Fibroblast of villous mesenchyme (primary cell): ENCODE measurements at regions not wholly inside any gene's neighbourhood (a gene's known extent, or its start where the extent isn't known, plus 50 kb on each side); places are given as distances from the start of the nearest gene placed in this dataset.
"Not testable (repeated sequence)": the region's sequence is repeated elsewhere in the genome, so short reads cannot be mapped to it uniquely, and the experiment has no call there.

Experiments
- DNase-seq: peaks from one replicate; pipeline ENCODE4 v3.0.0-alpha.2; 2010; ENCODE audit warnings: low read depth
- H3K4me3 ChIP-seq: 2 replicates; pipeline ENCODE4 v1.5.1; 2011; ENCODE audit warnings: low read depth, mild to moderate bottlenecking, low read length
- TF ChIP-seq, protein P1 (sequence below): IDR thresholded peaks from 2 replicates; pipeline ENCODE4 v1.5.1; 2012; ENCODE audit warnings: low read depth, mild to moderate bottlenecking, low read length; ENCODE audit not compliant: insufficient read depth

DNA sequence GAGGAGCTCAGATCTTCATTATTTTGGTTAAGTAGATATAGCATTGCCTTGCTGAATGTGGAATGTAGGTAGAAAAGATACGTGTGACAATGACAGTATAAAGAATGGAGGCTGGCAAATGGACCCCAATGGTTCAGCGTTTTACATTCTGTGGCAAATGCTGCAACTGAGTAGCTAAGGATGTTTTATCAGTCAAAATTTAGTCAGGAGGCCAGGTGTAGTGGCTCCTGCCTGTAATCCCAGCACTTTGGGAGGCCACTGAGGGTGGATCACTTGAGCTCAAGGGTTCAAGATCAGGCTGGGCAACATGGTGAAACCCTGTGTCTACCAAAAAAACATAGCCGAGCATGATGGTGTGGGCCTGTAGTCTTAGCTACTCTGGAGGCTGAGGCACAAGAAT lies 120.5 kb upstream of the GHITM start:
- no peak overlapping the region for H3K4me3 ChIP-seq
- TF ChIP-seq, protein P1, sequence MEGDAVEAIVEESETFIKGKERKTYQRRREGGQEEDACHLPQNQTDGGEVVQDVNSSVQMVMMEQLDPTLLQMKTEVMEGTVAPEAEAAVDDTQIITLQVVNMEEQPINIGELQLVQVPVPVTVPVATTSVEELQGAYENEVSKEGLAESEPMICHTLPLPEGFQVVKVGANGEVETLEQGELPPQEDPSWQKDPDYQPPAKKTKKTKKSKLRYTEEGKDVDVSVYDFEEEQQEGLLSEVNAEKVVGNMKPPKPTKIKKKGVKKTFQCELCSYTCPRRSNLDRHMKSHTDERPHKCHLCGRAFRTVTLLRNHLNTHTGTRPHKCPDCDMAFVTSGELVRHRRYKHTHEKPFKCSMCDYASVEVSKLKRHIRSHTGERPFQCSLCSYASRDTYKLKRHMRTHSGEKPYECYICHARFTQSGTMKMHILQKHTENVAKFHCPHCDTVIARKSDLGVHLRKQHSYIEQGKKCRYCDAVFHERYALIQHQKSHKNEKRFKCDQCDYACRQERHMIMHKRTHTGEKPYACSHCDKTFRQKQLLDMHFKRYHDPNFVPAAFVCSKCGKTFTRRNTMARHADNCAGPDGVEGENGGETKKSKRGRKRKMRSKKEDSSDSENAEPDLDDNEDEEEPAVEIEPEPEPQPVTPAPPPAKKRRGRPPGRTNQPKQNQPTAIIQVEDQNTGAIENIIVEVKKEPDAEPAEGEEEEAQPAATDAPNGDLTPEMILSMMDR = no peak
- DNase-seq = no peak

DNA sequence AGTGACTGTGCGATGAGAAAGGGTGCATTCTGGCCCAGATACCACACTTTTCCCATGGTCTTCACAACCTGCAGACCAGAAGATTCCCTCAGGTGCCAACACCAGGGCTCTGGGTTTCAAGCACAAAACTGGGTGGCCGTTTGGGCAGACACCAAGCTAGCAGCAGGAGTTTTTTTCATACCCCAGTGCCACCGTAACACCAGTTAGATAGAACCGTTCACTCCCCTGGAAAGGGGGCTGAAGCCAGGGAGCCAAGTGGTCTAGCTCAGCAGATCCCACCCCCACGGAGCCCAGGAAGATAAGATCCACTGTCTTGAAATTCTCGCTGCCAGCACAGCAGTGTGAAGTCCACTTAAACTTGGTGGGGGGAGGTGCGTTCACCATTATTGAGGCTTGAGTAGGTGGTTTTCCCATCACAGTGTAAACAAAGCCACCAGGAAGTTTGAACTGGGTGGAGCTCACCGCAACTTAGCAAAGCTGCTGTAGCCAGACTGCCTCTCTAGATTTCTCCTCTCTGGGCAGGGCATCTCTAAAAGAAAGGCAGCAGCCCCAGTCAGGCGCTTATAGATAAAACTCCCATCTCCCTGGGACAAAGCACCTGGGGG lies 119.4 kb upstream of the GHITM start:
- not testable (repeated sequence) for DNase-seq

DNA sequence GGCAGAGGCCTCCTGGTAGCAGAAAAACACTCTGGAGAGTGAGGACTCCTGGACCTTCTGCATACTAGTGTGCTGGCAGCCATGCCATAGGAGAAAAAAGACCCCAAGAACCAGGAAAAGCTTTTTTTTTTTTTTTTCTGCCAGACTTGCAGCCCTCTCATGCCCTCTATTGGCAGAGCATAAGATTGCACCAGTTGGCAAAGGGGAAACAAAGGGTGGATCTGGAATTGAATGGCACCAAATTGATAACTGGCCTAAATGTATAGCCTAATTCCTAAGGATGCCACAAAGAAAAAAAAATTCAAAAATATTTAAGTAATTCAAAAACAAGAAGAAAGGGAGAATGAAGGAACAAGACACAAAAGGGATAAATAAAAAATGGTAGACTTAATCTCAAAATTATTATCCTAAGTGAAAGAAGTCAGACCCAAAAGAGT lies 112.5 kb upstream of the GHITM start:
- no peak for DNase-seq
- H3K4me3 ChIP-seq = no peak overlapping the region
- TF ChIP-seq, protein P1 = peak; percentile 57

More for the DNA sequence above, 119.4 kb upstream of the GHITM start:
- not testable (repeated sequence) for H3K4me3 ChIP-seq

DNA sequence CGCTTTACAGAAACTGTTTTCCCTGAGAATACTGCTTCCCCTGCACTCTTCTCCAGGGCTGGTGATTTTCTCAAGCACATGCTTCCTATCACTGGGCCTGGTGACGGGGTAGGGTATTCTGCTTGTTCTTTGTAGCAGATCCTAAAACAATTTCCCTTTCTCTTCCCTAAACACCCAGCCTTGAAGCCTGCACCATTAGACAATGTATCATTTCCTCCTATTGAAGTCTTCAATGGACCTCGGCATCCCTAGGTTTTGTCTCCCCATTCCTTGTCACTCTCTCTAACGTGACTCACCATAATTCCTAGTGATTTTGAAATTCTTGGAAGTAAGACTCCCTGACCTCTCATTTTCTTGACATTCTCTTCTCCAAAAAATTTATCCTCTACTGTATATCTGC lies 109.5 kb upstream of the GHITM start:
- TF ChIP-seq, protein P1 = no peak
- DNase-seq = no peak
- no peak overlapping the region for H3K4me3 ChIP-seq

DNA sequence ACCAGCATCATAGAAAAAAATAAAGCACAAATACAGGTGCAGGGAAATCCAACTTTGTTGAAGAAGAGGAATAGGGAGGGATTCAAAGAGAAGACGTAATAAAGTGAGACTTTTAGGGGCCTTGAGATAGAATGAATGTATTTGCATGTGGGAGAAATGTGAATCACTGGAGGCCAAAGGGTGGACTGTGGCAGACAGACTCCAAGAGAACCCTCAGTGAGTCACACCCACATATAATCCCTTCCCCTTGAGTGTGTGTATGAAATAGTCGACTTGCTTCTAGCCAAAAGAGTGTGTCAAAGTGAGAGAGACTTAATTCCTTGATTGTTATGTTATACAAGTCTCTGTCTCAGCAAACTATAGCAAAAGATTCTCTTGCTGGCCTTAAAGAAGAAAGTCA lies 101.3 kb upstream of the GHITM start:
- TF ChIP-seq, protein P1 = no peak
- DNase-seq = no peak
- H3K4me3 ChIP-seq = no peak overlapping the region

DNA sequence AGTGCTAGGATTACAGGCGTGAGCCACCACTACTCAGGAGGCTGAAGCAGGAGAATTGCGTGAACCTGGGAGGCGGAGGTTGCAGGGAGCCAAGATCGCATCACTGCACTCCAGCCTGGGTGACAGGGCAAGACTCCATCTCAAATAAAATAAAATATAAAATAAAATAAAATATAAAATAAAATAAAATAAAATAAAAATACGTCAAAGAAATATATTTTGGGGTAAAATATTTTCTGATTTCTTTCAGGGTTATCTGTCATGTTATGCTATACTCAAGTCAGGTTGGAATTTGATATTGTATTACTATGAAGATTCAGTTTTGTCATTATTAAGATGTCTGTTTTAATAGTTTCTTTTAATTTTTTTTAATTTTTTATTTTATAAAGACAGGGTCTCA lies 99.4 kb upstream of the GHITM start:
- TF ChIP-seq, protein P1 = no peak
- H3K4me3 ChIP-seq = no peak overlapping the region

DNA sequence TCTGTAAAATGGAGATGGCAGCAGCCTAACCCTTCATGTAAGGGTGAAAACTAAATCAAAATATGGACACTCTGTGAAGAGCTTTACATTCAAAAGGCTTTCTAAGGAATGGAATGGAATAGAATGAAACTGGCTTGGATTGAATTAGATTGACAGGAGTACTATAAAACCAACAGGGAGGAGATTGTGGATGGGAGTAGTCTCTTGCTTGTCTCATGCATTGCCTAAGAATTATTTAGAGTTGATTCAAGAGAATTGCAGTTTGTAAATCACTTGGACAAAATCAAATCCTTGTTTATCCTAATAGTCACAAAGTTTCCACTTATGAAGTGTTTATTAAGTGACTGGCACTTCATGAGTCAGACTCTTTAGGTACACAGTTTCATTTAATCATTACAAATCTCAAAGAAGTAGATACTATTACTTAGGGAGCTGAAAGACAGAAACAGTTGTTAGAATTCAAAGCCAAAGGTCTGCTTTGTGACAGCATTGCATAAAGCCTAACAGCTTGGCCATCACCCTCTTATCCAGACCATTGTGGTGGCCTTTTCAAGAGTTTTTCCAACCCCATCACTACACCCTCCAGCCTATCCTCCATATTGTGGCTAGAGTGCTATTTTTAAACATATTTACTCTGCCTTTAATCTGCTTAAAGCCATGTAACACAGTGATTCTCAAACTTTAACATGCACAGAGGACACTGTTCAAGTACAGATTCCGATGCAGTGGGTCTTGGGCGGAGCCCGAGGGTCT lies 91.9 kb upstream of the GHITM start:
- TF ChIP-seq, protein P1 = no peak
- H3K4me3 ChIP-seq = no peak overlapping the region
- no peak for DNase-seq

More for the DNA sequence above, 99.4 kb upstream of the GHITM start:
- no peak for DNase-seq
